Sigmoid colon (tissue), 3 donors: ENCODE measurements at regions not wholly inside any gene's neighbourhood (a gene's known extent, or its start where the extent isn't known, plus 50 kb on each side); places are given as distances from the start of the nearest gene placed in this dataset.

Source experiments
- POLR2A ChIP-seq, 2 donors: fragments of 450-650 bp; IDR thresholded peaks; one replicate each; pipeline ENCODE4 v1.6.1; 2016; ENCODE audit warnings: antibody characterized with exemption in 2 of 2, mild to moderate bottlenecking in 2 of 2, moderate library complexity in 2 of 2
- TF ChIP-seq, protein P1 (sequence below), 4 experiments: fragments of 450-650 bp in 3 of 4; fragments of 200-600 bp in 1 of 4; IDR thresholded peaks; one replicate each; pipeline ENCODE4 v1.5.1; 2016 to 2019; ENCODE audit warnings: antibody characterized with exemption in 4 of 4, mild to moderate bottlenecking in 3 of 4, moderate library complexity in 2 of 4

DNA sequence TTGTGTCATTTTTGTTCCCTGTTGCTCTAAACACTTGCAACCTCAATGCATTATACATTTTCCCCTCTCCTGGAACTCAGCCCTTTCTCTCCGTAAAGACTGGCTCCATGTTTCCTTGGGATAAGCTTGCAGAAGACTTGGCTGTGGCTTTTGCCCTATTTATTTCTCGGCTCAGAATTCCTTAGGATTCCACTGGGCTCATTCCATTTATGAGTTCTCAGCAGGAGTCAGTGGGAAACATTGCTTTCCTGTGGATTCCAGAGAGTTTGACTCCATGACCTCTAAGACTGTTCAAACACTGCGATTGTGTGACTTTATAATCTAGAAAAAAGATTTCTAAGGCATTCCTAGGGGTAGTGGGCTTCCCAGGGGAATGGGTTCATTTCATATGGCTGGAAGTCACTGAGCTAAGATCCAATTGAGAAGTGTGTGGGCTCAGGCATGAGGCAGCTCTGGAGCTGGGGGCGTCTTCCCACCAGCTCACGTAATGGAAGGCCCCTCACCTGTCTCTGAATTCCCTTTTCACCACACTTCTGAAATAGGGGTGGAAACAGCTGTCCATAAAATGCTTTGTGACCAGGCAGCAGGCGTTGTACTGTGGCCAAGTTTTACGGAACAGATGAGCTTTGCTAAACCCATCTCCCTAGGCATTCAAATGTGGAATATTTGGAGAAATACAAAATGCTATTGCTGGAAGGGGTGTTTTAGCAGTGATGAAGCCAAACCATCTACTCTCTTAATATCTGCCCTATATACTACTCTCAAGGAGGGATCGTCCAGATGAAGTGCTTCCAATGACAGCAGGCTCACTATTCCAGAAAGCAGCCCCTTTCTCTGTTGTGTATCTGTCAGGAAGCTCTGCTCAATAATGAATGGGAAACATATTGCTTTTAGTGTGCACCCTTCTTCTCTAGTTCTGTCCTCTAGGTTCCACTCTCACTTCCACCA lies 91.8 kb upstream of the BCL6 start:
- TF ChIP-seq, protein P1, sequence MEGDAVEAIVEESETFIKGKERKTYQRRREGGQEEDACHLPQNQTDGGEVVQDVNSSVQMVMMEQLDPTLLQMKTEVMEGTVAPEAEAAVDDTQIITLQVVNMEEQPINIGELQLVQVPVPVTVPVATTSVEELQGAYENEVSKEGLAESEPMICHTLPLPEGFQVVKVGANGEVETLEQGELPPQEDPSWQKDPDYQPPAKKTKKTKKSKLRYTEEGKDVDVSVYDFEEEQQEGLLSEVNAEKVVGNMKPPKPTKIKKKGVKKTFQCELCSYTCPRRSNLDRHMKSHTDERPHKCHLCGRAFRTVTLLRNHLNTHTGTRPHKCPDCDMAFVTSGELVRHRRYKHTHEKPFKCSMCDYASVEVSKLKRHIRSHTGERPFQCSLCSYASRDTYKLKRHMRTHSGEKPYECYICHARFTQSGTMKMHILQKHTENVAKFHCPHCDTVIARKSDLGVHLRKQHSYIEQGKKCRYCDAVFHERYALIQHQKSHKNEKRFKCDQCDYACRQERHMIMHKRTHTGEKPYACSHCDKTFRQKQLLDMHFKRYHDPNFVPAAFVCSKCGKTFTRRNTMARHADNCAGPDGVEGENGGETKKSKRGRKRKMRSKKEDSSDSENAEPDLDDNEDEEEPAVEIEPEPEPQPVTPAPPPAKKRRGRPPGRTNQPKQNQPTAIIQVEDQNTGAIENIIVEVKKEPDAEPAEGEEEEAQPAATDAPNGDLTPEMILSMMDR (IDR thresholded peaks at IDR 0.05) = no peak
- no peak for TF ChIP-seq POLR2A (IDR thresholded peaks at IDR 0.05)
